ENCODE measurements at regions not wholly inside any gene's neighbourhood (a gene's known extent, or its start where the extent isn't known, plus 50 kb on each side); places are given as distances from the start of the nearest gene placed in this dataset.
"Not testable (repeated sequence)": the region's sequence is repeated elsewhere in the genome, so short reads cannot be mapped to it uniquely, and the experiment has no call there.

GRCh38 chr9:110020216-110020615 is 187.7 kb downstream of the C9orf152 start:
- H2BK15ac ChIP-seq (ENCODE audit: low read depth, low read length); H2AK5ac ChIP-seq (ENCODE audit: low read depth, low read length); H4K91ac ChIP-seq (ENCODE audit: insufficient read depth, low read depth, low read length); ATAC-seq (ENCODE audit: low read depth); H3K18ac ChIP-seq (ENCODE audit: low read depth, low read length); intact Hi-C loops (cut with micrococcal nuclease); H3K9me1 ChIP-seq (ENCODE audit: insufficient read depth, low read length); H3K36me3 ChIP-seq (ENCODE audit: control insufficient read depth, insufficient read depth, low read length); H3K9me3 ChIP-seq (ENCODE audit: control insufficient read depth, insufficient read depth, low read length); H2AFZ ChIP-seq (replicated peaks; ENCODE audit: low read length, poor library complexity); H3K4me2 ChIP-seq (ENCODE audit: low read depth, low read length); H3K14ac ChIP-seq (replicated peaks; ENCODE audit: low read depth, low read length); H4K8ac ChIP-seq (ENCODE audit: low read depth in 2 of 2, low read length in 2 of 2); H2BK5ac ChIP-seq (ENCODE audit: low read depth, low read length, poor library complexity, severe bottlenecking); H3K27me3 ChIP-seq (ENCODE audit: control insufficient read depth, insufficient read depth, low read length); dilution Hi-C loops (cut with HindIII; ENCODE audit: low sequenced_read_pairs, unreplicated experiment); in situ Hi-C loops (cut with MboI; ENCODE audit: low sequenced_read_pairs); H2BK120ac ChIP-seq (ENCODE audit: low read depth, low read length); POLR2A ChIA-PET (ENCODE audit: unreplicated experiment); CTCF ChIA-PET; H3K23ac ChIP-seq (ENCODE audit: low read depth, low read length); H3K4me3 ChIP-seq (ENCODE audit: insufficient read depth, low read depth, low read length); BruUV-seq (replicated peaks); H3K9ac ChIP-seq (ENCODE audit: low read depth, low read length); H2AK9ac ChIP-seq (replicated peaks; ENCODE audit: low read depth, low read length, poor library complexity); H4K20me1 ChIP-seq (ENCODE audit: insufficient read depth, low read length); H3K27ac ChIP-seq (ENCODE audit: insufficient read depth, low read length); H3K4me1 ChIP-seq (ENCODE audit: control insufficient read depth, insufficient read depth, low read length); H3K56ac ChIP-seq (ENCODE audit: extremely low read depth, insufficient read depth, low read length); H3K4ac ChIP-seq (ENCODE audit: low read depth, low read length); H4K5ac ChIP-seq (ENCODE audit: low read depth, low read length); H2BK20ac ChIP-seq (ENCODE audit: low read depth, low read length): not testable (repeated sequence)
- WGBS, 2 experiments (ENCODE audit: extremely low coverage in 2 of 2, insufficient read length in 1 of 2), result no CpG with 5 or more reads among the region's 4 CpGs
- peak; percentile 34; the same call in 1 of the 2 replicates for TF ChIP-seq BHLHE40 (IDR thresholded peaks at IDR 0.05; ENCODE audit: low read depth, low read length)
- DNase-seq, result peak; percentile 28
- H3K79me1 ChIP-seq (ENCODE audit: low read depth in 1 of 2, low read length in 2 of 2), result peaks cover 2 to 17% of the 10 kb centered on the region in 2 experiments; a peak in 3 of 4 replicates

All from IMR-90 (cell line).